ENCODE measurements at regions not wholly inside any gene's neighbourhood (a gene's known extent, or its start where the extent isn't known, plus 50 kb on each side); places are given as distances from the start of the nearest gene placed in this dataset.

DNA sequence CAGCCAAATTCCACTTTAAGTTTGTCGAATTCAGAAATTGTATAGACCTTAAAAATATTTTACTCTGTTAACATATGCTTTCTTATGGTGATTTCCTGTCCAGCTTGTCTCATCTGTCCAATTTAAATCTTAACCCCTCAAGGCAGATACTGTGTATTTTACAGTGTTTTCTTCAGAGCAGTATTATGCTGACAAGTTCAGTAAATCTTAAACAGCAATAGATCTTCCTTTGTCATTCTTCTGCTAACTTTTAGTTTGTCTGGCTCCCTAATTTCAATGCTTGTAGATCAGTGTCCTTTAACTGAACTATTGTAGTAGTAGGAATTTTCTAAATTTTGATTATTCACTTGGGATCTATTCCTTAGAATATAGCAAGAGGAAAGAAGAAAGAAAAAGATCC lies 52.8 kb upstream of the MEIS1 start:
- Histone ChIP-seq H3K36me3 (no peaks in the 10 kb centered on the region), H3K4me3 (ENCODE audit: low read depth in 1 of 2, low read length in 1 of 2) (no peak overlapping the region), H3K9me3 (no peaks in the 10 kb centered on the region), H3K4me1 (ENCODE audit: control insufficient read depth in 1 of 2, insufficient read depth in 1 of 2, low read depth in 1 of 2, low read length in 1 of 2) (no peaks in the 10 kb centered on the region), H3K27me3 (no peaks in the 10 kb centered on the region), H3K27ac (no peak overlapping the region)
- TF ChIP-seq, protein P1, sequence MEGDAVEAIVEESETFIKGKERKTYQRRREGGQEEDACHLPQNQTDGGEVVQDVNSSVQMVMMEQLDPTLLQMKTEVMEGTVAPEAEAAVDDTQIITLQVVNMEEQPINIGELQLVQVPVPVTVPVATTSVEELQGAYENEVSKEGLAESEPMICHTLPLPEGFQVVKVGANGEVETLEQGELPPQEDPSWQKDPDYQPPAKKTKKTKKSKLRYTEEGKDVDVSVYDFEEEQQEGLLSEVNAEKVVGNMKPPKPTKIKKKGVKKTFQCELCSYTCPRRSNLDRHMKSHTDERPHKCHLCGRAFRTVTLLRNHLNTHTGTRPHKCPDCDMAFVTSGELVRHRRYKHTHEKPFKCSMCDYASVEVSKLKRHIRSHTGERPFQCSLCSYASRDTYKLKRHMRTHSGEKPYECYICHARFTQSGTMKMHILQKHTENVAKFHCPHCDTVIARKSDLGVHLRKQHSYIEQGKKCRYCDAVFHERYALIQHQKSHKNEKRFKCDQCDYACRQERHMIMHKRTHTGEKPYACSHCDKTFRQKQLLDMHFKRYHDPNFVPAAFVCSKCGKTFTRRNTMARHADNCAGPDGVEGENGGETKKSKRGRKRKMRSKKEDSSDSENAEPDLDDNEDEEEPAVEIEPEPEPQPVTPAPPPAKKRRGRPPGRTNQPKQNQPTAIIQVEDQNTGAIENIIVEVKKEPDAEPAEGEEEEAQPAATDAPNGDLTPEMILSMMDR (IDR thresholded peaks at IDR 0.05), result no peak

DNA sequence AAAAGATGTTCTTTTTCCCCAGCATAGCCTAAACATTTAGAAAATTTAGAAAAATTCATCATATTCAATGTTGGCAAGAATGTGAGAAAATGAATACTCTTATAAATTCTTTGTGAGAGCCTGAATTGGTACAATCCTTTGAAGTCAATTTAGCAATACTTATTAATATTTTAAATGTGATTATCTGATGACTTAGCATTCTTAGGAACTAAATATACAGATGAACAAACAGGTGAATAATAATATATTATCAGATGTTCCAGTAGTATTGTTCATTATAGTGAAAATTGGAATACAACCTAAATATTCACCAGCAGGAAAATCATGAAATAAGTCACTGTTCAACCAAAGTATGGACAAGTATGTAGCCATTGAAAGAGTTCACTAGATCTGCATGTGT lies 55.5 kb upstream of the MEIS1 start:
- Histone ChIP-seq H3K9me3 (no peaks in the 10 kb centered on the region), H3K4me3 (ENCODE audit: low read depth in 1 of 2, low read length in 1 of 2) (no peak overlapping the region), H3K27me3 (no peaks in the 10 kb centered on the region), H3K27ac (no peak overlapping the region), H3K36me3 (no peaks in the 10 kb centered on the region), H3K4me1 (ENCODE audit: control insufficient read depth in 1 of 2, insufficient read depth in 1 of 2, low read depth in 1 of 2, low read length in 1 of 2) (no peaks in the 10 kb centered on the region)
- TF ChIP-seq, protein P1 (IDR thresholded peaks at IDR 0.05), result no peak

DNA sequence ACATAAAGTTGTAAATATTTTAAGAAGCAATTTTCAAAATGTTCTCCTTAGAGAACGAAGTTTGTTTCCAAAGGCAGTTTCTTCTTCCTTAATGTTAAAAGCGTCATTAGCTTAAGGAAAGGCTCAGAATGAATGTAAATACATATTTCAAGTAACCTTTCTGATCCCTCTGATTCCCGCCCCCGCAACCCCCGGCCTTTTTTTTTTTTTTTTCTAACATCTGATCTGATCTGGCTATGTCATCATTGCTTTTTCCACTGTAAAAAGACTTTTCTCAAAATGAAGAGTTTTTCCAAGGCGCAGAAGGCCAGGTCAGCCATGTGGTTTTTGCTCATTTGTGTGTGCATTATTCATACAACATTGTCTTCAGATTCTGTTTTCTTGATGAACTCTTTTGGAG lies 57.1 kb upstream of the MEIS1 start:
- Histone ChIP-seq H3K4me1 (ENCODE audit: control insufficient read depth in 1 of 2, insufficient read depth in 1 of 2, low read depth in 1 of 2, low read length in 1 of 2) (no peaks in the 10 kb centered on the region), H3K36me3 (no peaks in the 10 kb centered on the region), H3K27me3 (no peaks in the 10 kb centered on the region), H3K9me3 (no peaks in the 10 kb centered on the region), H3K4me3 (ENCODE audit: low read depth in 1 of 2, low read length in 1 of 2) (no peak overlapping the region), H3K27ac (no peak overlapping the region)
- TF ChIP-seq, protein P1 (IDR thresholded peaks at IDR 0.05), result no peak

DNA sequence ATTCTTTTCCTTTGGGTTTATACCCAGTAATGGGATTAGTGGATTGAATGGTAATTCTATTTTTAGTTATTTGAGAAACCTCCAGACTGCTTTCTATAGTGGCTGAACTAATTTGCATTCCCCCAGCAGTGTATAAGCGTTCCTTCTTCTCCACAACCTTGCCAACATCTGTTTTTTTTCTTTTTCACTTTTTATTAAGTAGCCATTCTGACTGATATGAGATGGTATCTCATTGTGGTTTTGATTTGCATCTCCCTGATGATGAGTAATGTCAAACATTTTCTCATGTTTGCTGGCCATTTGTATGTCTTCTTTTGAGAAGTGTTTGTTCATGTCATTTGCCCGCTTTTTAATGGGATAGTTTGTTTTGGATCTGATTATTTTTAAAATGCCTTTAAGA lies 64.1 kb upstream of the MEIS1 start:
- H3K4me3 ChIP-seq (ENCODE audit: low read depth in 1 of 2, low read length in 1 of 2), result no peak overlapping the region

DNA sequence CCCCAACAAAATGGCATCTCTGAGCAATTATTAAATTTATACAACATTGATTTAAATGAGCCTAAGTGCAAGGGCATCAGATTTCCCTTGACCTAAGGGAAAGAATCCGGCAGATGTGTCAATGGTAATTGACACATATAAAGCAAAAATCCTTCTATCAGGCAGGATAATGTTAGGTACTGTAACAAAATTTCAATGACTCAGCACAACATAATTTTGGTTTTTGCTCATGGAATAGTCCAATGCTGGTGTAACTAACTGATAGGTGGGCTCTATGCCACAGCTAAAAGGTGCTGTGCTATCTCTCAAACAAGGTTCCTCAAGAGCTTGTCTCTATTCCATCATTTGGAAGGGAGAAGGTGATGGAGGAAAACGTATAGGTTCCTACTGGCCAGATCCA lies 68.3 kb upstream of the MEIS1 start:
- no peaks in the 10 kb centered on the region for H3K27me3 ChIP-seq
- no peak overlapping the region for H3K4me3 ChIP-seq (ENCODE audit: low read depth in 1 of 2, low read length in 1 of 2)
- TF ChIP-seq, protein P1 (IDR thresholded peaks at IDR 0.05), result no peak
- no peaks in the 10 kb centered on the region for H3K36me3 ChIP-seq
- H3K4me1 ChIP-seq (ENCODE audit: control insufficient read depth in 1 of 2, insufficient read depth in 1 of 2, low read depth in 1 of 2, low read length in 1 of 2), result no peaks in the 10 kb centered on the region
- no peak overlapping the region for H3K27ac ChIP-seq
- no peaks in the 10 kb centered on the region for H3K9me3 ChIP-seq

More for the DNA sequence above, 64.1 kb upstream of the MEIS1 start:
- Histone ChIP-seq H3K27me3 (no peaks in the 10 kb centered on the region), H3K4me1 (ENCODE audit: control insufficient read depth in 1 of 2, insufficient read depth in 1 of 2, low read depth in 1 of 2, low read length in 1 of 2) (no peaks in the 10 kb centered on the region), H3K36me3 (no peaks in the 10 kb centered on the region), H3K27ac (no peak overlapping the region), H3K9me3 (no peaks in the 10 kb centered on the region)
- TF ChIP-seq, protein P1 (IDR thresholded peaks at IDR 0.05), result no peak
